Fibroblast of mammary gland (primary cell): ENCODE measurements at regions not wholly inside any gene's neighbourhood (a gene's known extent, or its start where the extent isn't known, plus 50 kb on each side); places are given as distances from the start of the nearest gene placed in this dataset.

Source experiments
- DNase-seq: peaks from one replicate; pipeline ENCODE4 v3.0.0-alpha.2; 2010; ENCODE audit warnings: low read depth
- H3K4me3 ChIP-seq: 2 replicates; pipeline ENCODE4 v1.5.1; 2011; ENCODE audit warnings: low read depth, mild to moderate bottlenecking, low read length, moderate library complexity; ENCODE audit not compliant: control insufficient read depth
- TF ChIP-seq, protein P1 (sequence below): conservative IDR thresholded peaks from 2 replicates; pipeline ENCODE4 v1.5.1; 2011; ENCODE audit warnings: low read depth, low read length, inconsistent platforms; ENCODE audit not compliant: control insufficient read depth, insufficient read depth

DNA sequence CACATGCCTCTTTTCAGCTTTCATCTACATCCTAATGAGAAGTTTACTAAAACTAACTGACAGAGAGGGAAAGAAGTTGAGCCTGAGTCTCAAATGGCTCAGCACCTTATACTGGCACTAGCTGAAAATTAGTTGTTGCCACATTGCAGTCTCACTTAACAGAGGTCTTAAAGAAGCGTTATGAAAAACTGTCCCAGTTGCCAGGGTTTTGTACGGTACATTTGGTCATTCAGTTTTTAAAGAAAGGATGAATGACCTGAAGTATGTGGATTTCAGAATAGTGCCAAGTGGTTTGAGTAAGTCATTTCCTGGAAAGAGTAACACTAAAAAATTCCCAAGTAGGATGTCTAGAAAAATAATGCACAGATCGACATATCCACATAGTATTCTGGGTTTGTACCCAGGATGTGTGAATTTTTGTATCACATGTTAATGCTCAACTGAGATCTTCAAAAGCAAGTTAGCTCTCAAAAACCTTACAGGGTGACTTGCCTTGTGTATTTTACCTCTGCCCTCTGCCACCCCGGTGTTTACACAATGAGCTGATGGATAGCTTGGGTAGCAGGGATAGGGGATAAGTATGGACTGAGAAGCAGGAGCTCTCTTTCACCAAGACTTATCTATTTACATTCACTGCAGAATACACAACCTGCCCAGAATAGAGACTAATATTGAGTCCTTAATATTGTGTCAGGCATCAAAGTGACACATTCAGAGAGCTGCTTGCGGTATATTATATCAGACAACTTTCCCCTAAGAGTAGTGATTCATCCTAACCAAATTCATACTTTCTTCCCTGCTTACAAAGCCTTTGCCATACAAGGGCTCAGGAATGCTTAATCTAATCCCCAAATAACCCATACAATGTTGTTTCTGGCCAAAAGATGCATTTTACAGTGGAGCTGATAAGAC, 1075.7 kb upstream of the PABPC4L start:
- DNase-seq = no peak
- no peak overlapping the region for H3K4me3 ChIP-seq
- TF ChIP-seq, protein P1, sequence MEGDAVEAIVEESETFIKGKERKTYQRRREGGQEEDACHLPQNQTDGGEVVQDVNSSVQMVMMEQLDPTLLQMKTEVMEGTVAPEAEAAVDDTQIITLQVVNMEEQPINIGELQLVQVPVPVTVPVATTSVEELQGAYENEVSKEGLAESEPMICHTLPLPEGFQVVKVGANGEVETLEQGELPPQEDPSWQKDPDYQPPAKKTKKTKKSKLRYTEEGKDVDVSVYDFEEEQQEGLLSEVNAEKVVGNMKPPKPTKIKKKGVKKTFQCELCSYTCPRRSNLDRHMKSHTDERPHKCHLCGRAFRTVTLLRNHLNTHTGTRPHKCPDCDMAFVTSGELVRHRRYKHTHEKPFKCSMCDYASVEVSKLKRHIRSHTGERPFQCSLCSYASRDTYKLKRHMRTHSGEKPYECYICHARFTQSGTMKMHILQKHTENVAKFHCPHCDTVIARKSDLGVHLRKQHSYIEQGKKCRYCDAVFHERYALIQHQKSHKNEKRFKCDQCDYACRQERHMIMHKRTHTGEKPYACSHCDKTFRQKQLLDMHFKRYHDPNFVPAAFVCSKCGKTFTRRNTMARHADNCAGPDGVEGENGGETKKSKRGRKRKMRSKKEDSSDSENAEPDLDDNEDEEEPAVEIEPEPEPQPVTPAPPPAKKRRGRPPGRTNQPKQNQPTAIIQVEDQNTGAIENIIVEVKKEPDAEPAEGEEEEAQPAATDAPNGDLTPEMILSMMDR = no peak

DNA sequence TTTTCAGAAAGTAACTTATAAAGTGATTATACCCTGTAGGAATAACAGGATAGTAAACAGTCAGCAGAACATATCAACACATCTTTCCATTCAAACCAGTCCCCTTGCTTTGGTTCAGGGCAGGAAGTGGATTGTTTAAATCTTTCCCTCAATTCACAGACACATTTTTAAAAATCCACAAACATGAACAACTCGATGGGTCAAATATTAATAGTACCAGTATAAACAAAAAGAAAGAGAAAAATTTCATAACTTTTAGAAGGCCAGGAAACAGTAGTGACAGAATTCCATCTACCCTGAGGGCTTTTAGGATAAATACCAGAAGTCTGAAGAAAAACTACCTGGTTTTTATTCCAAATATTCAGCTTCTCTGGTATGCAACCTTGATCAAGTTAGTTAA, 1072.8 kb upstream of the PABPC4L start:
- H3K4me3 ChIP-seq = no peak overlapping the region
- no peak for DNase-seq
- TF ChIP-seq, protein P1 = no peak

DNA sequence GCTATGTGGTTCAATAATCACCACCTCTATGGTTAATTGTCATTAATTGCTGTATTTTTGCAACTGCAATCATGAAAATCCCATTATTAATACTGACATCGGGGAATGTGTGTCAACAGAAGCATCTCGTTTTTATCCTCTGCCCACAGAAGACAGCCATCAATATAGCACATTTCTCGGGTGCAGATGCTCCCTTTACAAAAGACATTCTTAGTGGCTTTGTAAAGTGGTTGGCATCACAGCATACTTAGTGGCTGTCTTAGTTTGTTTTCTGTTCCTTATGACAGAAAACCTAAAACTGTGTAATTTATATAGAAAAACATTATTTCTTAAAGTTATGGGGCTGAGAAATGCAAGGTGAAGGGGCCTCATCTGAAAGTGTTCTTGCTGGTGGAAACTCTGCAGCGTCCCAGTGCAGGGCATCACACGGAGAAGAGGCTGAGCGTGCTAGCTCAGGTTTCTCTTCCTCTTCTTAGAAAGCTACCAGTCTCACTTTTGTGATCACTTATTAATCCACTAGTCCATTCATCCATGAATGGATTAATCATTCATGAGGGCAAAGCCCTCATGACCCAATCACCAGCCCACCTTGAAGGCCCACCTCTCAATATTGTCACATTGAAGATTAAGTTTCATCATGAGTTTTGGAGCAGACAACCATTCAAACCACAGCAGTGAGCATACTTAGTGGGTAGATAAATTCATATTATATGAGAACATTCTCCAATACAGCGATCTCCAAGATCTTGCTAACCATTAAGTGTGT, 1067.7 kb upstream of the PABPC4L start:
- no peak for DNase-seq
- H3K4me3 ChIP-seq = no peak overlapping the region
- TF ChIP-seq, protein P1 = no peak

DNA sequence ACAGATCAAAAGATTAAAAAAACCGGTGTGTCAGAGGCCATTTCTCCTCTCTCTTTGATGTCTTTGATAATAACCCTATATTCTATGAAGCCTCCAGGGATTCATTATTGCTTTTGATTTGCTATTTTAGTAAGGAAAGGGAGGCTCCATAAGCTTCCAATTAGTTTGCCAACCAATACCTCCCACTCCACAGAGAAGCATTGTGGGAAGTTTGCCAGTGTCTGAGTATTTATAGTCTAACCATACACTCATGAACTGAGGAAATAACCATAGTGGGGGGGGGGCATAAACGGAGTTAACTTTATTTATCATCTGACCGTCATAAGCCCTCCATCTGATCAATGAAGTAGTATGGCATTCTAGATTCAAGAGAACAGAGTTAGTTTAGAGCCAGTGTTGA, 1066.8 kb upstream of the PABPC4L start:
- DNase-seq = no peak
- TF ChIP-seq, protein P1 = no peak
- no peak overlapping the region for H3K4me3 ChIP-seq

DNA sequence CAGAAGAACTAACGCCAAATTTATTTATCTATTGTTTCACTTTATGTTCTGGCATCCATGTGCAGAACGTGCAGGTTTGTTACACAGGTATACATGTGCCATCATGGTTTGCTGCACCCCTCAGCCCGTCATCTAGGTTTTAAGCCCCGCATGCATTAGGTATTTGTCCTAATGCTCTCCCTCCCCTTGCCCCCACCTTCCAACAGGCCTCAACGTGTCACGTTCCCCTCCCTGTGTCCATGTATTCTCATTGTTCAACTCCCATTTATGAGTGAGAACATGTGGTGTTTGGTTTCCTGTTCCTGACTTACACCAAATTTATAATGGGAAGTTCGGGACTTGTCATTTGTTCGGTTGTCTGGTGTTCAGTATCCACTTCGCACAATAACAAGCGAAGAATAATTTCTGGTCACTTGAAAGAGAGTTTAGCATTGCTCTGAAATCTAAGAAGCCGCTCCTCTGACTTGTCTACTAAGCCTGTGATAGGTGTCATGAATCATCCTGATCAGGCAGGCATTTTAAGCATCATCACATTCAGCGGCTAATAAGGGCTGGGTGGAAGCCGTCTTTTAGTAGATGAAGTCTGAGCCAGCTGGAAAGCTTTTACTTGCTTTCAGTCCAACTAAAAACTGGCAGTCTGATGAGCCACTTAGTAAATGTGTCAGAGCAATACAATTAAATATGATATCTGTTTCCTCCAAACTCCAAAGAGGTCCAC, 1065.7 kb upstream of the PABPC4L start:
- no peak overlapping the region for H3K4me3 ChIP-seq
- DNase-seq = no peak
- TF ChIP-seq, protein P1 = no peak

DNA sequence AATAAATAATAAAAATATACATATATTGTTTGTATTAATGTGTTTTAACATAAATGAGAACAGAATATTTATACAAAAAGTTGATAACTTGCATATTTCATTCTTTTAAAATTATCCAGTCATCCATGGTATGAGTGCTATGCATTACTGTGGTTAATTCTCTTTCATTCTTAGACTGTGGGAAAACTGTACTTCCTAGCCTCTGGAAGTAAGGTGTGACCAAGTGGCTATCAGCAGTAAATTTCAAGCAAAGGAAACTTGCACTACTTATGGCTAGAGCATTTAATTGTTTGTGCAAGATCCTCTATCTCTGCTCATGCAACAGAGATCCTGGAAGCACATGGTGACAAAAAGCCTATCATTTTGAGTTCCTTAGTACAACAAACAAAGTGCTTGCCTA, 1054.5 kb upstream of the PABPC4L start:
- H3K4me3 ChIP-seq = no peak overlapping the region
- TF ChIP-seq, protein P1 = no peak
- no peak for DNase-seq
